ENCODE measurements at regions not wholly inside any gene's neighbourhood (a gene's known extent, or its start where the extent isn't known, plus 50 kb on each side); places are given as distances from the start of the nearest gene placed in this dataset.
A peak's percentile ranks its signal among the peaks of the same experiment; 100 is the strongest.

- H3K4me3 ChIP-seq (ENCODE audit: insufficient read depth, low read depth, low read length) = no peak overlapping the region
- H2BK20ac ChIP-seq (ENCODE audit: low read depth, low read length) = 0 out of 2 replicates have a peak overlapping the region, but pooled peaks have one; percentile 14
- H2AK5ac ChIP-seq (ENCODE audit: low read depth, low read length) = no peak overlapping the region
- no peak overlapping the region for H4K5ac ChIP-seq (ENCODE audit: low read depth, low read length)
- DNase-seq (no peak), ATAC-seq (ENCODE audit: low read depth) (no peak)
- no peak overlapping the region for H3K9ac ChIP-seq (ENCODE audit: low read depth, low read length)
- H3K23ac ChIP-seq (ENCODE audit: low read depth, low read length) = no peak overlapping the region; the same call in 1 of the 2 replicates
- H3K4ac ChIP-seq (ENCODE audit: low read depth, low read length) = no peak overlapping the region
- CTCF ChIA-PET = no interaction called here
- peak overlapping the region; percentile 58 for H2AFZ ChIP-seq (replicated peaks; ENCODE audit: low read length, poor library complexity)
- no peaks in the 10 kb centered on the region for H3K4me1 ChIP-seq (ENCODE audit: control insufficient read depth, insufficient read depth, low read length)
- POLR2A ChIA-PET (ENCODE audit: unreplicated experiment) = no interaction called here
- H4K8ac ChIP-seq (ENCODE audit: low read depth in 2 of 2, low read length in 2 of 2) = no peak overlapping the region
- H3K18ac ChIP-seq (ENCODE audit: low read depth, low read length) = no peak overlapping the region
- no peak overlapping the region for H4K91ac ChIP-seq (ENCODE audit: insufficient read depth, low read depth, low read length)
- dilution Hi-C loops (cut with HindIII; ENCODE audit: low sequenced_read_pairs, unreplicated experiment) (no loop called here), in situ Hi-C loops (cut with MboI; ENCODE audit: low sequenced_read_pairs) (no loop called here), intact Hi-C loops (cut with micrococcal nuclease) (no loop called here)
- no TSS peak for BruUV-seq (replicated peaks)
- H3K9me1 ChIP-seq (ENCODE audit: insufficient read depth, low read length) = no peaks in the 10 kb centered on the region
- H2BK15ac ChIP-seq (ENCODE audit: low read depth, low read length) = no peak overlapping the region
- no peaks in the 10 kb centered on the region for H3K79me1 ChIP-seq (ENCODE audit: low read depth in 1 of 2, low read length in 2 of 2)
- no peaks in the 10 kb centered on the region for H3K27me3 ChIP-seq (ENCODE audit: control insufficient read depth, insufficient read depth, low read length)
- no peaks in the 10 kb centered on the region for H3K9me3 ChIP-seq (ENCODE audit: control insufficient read depth, insufficient read depth, low read length)
- H3K36me3 ChIP-seq (ENCODE audit: control insufficient read depth, insufficient read depth, low read length) = no peaks in the 10 kb centered on the region
- no peak overlapping the region for H3K27ac ChIP-seq (ENCODE audit: insufficient read depth, low read length)
- no peak overlapping the region for H3K14ac ChIP-seq (replicated peaks; ENCODE audit: low read depth, low read length)
- WGBS, 2 experiments (ENCODE audit: extremely low coverage in 2 of 2, insufficient read length in 1 of 2) = no CpG with 5 or more reads among the region's 1 CpG
- H3K56ac ChIP-seq (ENCODE audit: extremely low read depth, insufficient read depth, low read length) = no peak overlapping the region
- H2AK9ac ChIP-seq (replicated peaks; ENCODE audit: low read depth, low read length, poor library complexity) = peak overlapping the region; percentile 50
- no peak overlapping the region for H2BK5ac ChIP-seq (ENCODE audit: low read depth, low read length, poor library complexity, severe bottlenecking)
- H4K20me1 ChIP-seq (ENCODE audit: insufficient read depth, low read length) = no peaks in the 10 kb centered on the region
- TF ChIP-seq SMC3 (IDR thresholded peaks at IDR 0.05; ENCODE audit: low read depth, low read length) (no peak), MAZ (IDR thresholded peaks at IDR 0.05; ENCODE audit: borderline replicate concordance, low read depth, low read length) (no peak), ELK1 (IDR thresholded peaks at IDR 0.05; ENCODE audit: borderline replicate concordance, low read depth, low read length) (no peak), BHLHE40 (IDR thresholded peaks at IDR 0.05; ENCODE audit: low read depth, low read length) (no peak), RAD21 (IDR thresholded peaks at IDR 0.05; ENCODE audit: low read length) (no peak), RCOR1 (IDR thresholded peaks at IDR 0.05; ENCODE audit: insufficient replicate concordance, low read length) (no peak), MAFK (IDR thresholded peaks at IDR 0.05; ENCODE audit: low read depth, low read length) (no peak)
- no peak overlapping the region for H3K4me2 ChIP-seq (ENCODE audit: low read depth, low read length)
- no peak overlapping the region for H2BK120ac ChIP-seq (ENCODE audit: low read depth, low read length)
Observed at GRCh38 chr17:70375406-70375805, 206.1 kb downstream of the KCNJ2 start.

Measured in IMR-90 (cell line).